WERI-Rb-1 (cell line): ENCODE measurements at regions not wholly inside any gene's neighbourhood (a gene's known extent, or its start where the extent isn't known, plus 50 kb on each side); places are given as distances from the start of the nearest gene placed in this dataset.

Source experiments
- DNase-seq: peaks from one replicate; pipeline ENCODE4 v3.0.0-alpha.2; 2020
- H3K27ac ChIP-seq: fragments of 250-450 bp; sonication (Bioruptor Pico); 2 replicates; pipeline ENCODE4 v1.5.1; 2020; ENCODE audit warnings: mild to moderate bottlenecking, moderate library complexity
- H3K27me3 ChIP-seq: fragments of 250-450 bp; sonication (Bioruptor Pico); 2 replicates; pipeline ENCODE4 v1.5.1; 2021; ENCODE audit warnings: mild to moderate bottlenecking, low read depth, moderate library complexity; ENCODE audit not compliant: insufficient read depth, severe bottlenecking
- H3K36me3 ChIP-seq: fragments of 250-450 bp; sonication (Bioruptor Pico); 2 replicates; pipeline ENCODE4 v1.5.1; 2020; ENCODE audit warnings: mild to moderate bottlenecking, moderate library complexity
- H3K4me3 ChIP-seq: 2 replicates; pipeline ENCODE4 v1.5.1; 2011; ENCODE audit warnings: low read depth, mild to moderate bottlenecking, control low read depth, low read length
- H3K9me3 ChIP-seq: fragments of 250-450 bp; sonication (Bioruptor Pico); 2 replicates; pipeline ENCODE4 v1.5.1; 2021; ENCODE audit warnings: mild to moderate bottlenecking, moderate library complexity; ENCODE audit not compliant: severe bottlenecking
- CTCF ChIP-seq: IDR thresholded peaks from 2 replicates; pipeline ENCODE4 v1.5.1; 2011; ENCODE audit warnings: low read depth, mild to moderate bottlenecking, control low read depth, inconsistent platforms, low read length

- H3K27ac ChIP-seq = no peak overlapping the region
- no peak for DNase-seq
- H3K9me3 ChIP-seq = no peaks in the 10 kb centered on the region
- H3K4me3 ChIP-seq = no peak overlapping the region
- no peaks in the 10 kb centered on the region for H3K36me3 ChIP-seq
- no peaks in the 10 kb centered on the region for H3K27me3 ChIP-seq
- TF ChIP-seq CTCF = no peak
Observed at GRCh38 chr13:40221131-40221459, 445.3 kb downstream of the FOXO1 start.

GRCh38 chr13:40221460-40222201 is 444.8 kb downstream of the FOXO1 start:
- H3K4me3 ChIP-seq = no peak overlapping the region
- no peaks in the 10 kb centered on the region for H3K9me3 ChIP-seq
- no peaks in the 10 kb centered on the region for H3K36me3 ChIP-seq
- TF ChIP-seq CTCF = no peak
- H3K27me3 ChIP-seq = no peaks in the 10 kb centered on the region
- H3K27ac ChIP-seq = no peak overlapping the region
- DNase-seq = no peak

GRCh38 chr13:40223585-40223984 is 442.9 kb downstream of the FOXO1 start:
- Histone ChIP-seq H3K27me3 (no peaks in the 10 kb centered on the region), H3K9me3 (no peaks in the 10 kb centered on the region), H3K36me3 (no peaks in the 10 kb centered on the region), H3K27ac (no peak overlapping the region), H3K4me3 (no peak overlapping the region)
- no peak for DNase-seq
- TF ChIP-seq CTCF = no peak

GRCh38 chr13:40228496-40228895 is 437.9 kb downstream of the FOXO1 start:
- H3K27me3 ChIP-seq = no peaks in the 10 kb centered on the region
- no peak overlapping the region for H3K4me3 ChIP-seq
- no peaks in the 10 kb centered on the region for H3K36me3 ChIP-seq
- TF ChIP-seq CTCF = no peak
- no peaks in the 10 kb centered on the region for H3K9me3 ChIP-seq
- no peak for DNase-seq
- no peak overlapping the region for H3K27ac ChIP-seq

GRCh38 chr13:40228990-40229389 is 437.5 kb downstream of the FOXO1 start:
- Histone ChIP-seq H3K9me3 (no peaks in the 10 kb centered on the region), H3K4me3 (no peak overlapping the region), H3K36me3 (no peaks in the 10 kb centered on the region), H3K27ac (no peak overlapping the region), H3K27me3 (no peaks in the 10 kb centered on the region)
- no peak for DNase-seq
- TF ChIP-seq CTCF = no peak

GRCh38 chr13:40230833-40231266 is 435.6 kb downstream of the FOXO1 start:
- Histone ChIP-seq H3K4me3 (no peak overlapping the region), H3K36me3 (no peaks in the 10 kb centered on the region), H3K9me3 (no peaks in the 10 kb centered on the region), H3K27ac (no peak overlapping the region), H3K27me3 (no peaks in the 10 kb centered on the region)
- TF ChIP-seq CTCF = no peak
- DNase-seq = no peak
